Thymus (tissue), 11 donors: ENCODE measurements at regions not wholly inside any gene's neighbourhood (a gene's known extent, or its start where the extent isn't known, plus 50 kb on each side); places are given as distances from the start of the nearest gene placed in this dataset.
A peak's percentile ranks its signal among the peaks of the same experiment; 100 is the strongest.

Experiments
- DNase-seq, 9 donors: peaks; one replicate each; pipeline ENCODE4 v3.0.0-alpha.2; 2013; ENCODE audit warnings: low spot score in 9 of 9, low read depth in 6 of 9, missing footprints in 1 of 9
- H3K27ac ChIP-seq, 2 donors: one replicate each; pipeline ENCODE4 v1.5.1; 2013; ENCODE audit warnings: control low read depth in 1 of 2, low read depth in 1 of 2, low read length in 1 of 2, mild to moderate bottlenecking in 1 of 2, moderate library complexity in 1 of 2
- H3K27me3 ChIP-seq, 2 donors: one replicate each; pipeline ENCODE4 v1.5.1; 2013; ENCODE audit warnings: low read length in 1 of 2; ENCODE audit not compliant: control insufficient read depth in 2 of 2, insufficient read depth in 1 of 2
- H3K36me3 ChIP-seq, 2 donors: one replicate each; pipeline ENCODE4 v1.5.1; 2013; ENCODE audit warnings: low read length in 1 of 2, mild to moderate bottlenecking in 1 of 2, moderate library complexity in 1 of 2; ENCODE audit not compliant: control insufficient read depth in 2 of 2, insufficient read depth in 2 of 2
- H3K4me1 ChIP-seq, 2 donors: one replicate each; pipeline ENCODE4 v1.5.1; 2013; ENCODE audit warnings: low read length in 2 of 2; ENCODE audit not compliant: control insufficient read depth in 2 of 2, insufficient read depth in 2 of 2
- H3K4me3 ChIP-seq, 2 donors: one replicate each; pipeline ENCODE4 v1.5.1; 2013; ENCODE audit warnings: low read length in 2 of 2, control low read depth in 1 of 2, mild to moderate bottlenecking in 1 of 2
- H3K9me3 ChIP-seq, 2 donors: one replicate each; pipeline ENCODE4 v1.5.1; 2013; ENCODE audit warnings: low read length in 1 of 2, mild to moderate bottlenecking in 1 of 2; ENCODE audit not compliant: control insufficient read depth in 2 of 2, insufficient read depth in 1 of 2
- WGBS: extraction: QIAGEN DNeasy Blood & Tissue Kit; methylation state at CpG from one replicate; pipeline ENCODE4 v1.1.7; 2013; 5-methylcytosine and 5-hydroxymethylcytosine counted together
- donor health status: healthy.

DNA sequence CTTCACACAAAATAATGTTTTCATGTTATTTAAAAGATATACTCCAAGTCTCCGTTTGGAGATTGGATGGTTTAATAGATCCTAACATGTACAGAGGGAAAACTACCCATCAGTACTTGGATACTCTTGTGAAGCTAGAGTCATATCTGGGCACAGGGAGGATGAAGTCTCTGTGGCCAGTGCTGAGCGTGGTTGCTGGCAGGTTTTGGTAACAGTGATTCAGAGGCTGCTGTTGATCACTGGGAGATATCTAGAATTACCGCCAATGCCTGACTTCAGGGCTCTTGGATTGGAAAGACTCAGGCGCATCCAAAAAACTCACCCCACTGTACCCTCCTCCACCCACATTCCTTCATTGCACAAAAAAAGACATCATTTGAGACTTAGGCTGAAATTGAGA is 107.2 kb upstream of the PGRMC2 start:
- no peak for DNase-seq
- WGBS, result 97% methylated on average over 4 of the region's 4 CpGs

DNA sequence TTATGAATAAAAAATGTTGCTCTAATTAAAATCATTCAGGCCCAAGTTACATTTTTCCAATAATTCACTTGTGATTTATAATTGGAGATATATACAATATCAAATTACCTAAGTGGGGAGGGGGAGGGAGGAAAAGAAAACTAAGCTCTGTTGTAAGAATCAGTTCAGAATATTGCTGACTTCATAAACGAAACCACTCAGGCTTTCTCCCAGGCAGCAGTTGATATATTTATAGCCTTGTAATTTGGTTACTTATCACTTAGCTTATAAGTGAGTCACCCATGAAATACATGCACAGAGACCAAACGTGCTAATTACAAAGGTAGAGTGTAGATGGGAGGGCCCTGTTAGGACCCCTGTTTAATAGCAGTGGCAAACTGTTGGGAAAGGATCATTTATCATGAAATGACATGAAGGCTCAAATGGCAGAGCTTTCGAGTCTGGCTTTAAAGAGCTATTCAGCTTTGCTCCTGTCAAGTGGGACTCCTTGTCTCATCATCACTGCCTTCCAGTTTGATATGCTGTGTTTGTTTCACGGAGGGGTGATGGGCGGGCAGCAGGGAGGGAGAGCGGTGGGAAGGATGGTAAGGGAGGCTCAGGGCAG is 105.6 kb upstream of the PGRMC2 start:
- H3K27ac ChIP-seq, result peak overlapping the region in 1 of 2 donors; percentile 26
- WGBS, result 73% methylated on average over 6 of the region's 6 CpGs
- H3K4me1 ChIP-seq, result no peaks in the 10 kb centered on the region
- no peaks in the 10 kb centered on the region for H3K9me3 ChIP-seq
- H3K27me3 ChIP-seq, result no peaks in the 10 kb centered on the region
- H3K4me3 ChIP-seq, result no peak overlapping the region
- H3K36me3 ChIP-seq, result no peaks in the 10 kb centered on the region
- no peak for DNase-seq

More for the DNA sequence above, 107.2 kb upstream of the PGRMC2 start:
- H3K27me3 ChIP-seq, result no peaks in the 10 kb centered on the region
- H3K4me1 ChIP-seq, result no peaks in the 10 kb centered on the region
- no peaks in the 10 kb centered on the region for H3K9me3 ChIP-seq
- H3K36me3 ChIP-seq, result no peaks in the 10 kb centered on the region
- no peak overlapping the region for H3K4me3 ChIP-seq
- H3K27ac ChIP-seq, result no peak overlapping the region

DNA sequence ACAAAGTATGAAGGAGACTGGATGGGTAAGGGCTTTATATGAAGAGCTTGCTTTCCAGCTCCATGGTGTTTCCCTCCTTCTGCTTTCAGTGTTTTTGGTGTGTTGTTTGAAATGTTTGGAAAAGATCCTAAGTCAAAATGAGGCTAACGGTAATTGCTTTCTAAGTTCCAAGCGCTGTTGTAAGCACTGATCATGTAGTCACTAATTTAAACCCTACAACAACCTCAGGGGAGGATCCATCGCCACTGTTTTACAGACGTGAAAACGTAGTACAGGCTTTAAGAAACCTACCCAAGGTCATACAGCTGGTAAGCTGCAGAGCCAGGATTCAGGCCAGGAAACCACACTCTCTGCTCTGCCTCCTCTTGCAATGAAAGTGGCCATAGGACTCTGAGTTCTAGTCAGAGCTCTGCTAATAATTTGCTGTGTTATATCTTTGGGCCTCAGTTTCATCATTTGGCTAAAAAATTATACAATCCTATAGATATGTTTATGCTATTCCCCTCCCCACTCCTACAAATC is 102.9 kb upstream of the PGRMC2 start:
- no peaks in the 10 kb centered on the region for H3K27me3 ChIP-seq
- H3K27ac ChIP-seq, result no peak overlapping the region
- no peaks in the 10 kb centered on the region for H3K36me3 ChIP-seq
- H3K9me3 ChIP-seq, result no peaks in the 10 kb centered on the region
- 95% methylated on average over 5 of the region's 5 CpGs for WGBS
- no peak overlapping the region for H3K4me3 ChIP-seq
- H3K4me1 ChIP-seq, result no peaks in the 10 kb centered on the region
- no peak for DNase-seq

DNA sequence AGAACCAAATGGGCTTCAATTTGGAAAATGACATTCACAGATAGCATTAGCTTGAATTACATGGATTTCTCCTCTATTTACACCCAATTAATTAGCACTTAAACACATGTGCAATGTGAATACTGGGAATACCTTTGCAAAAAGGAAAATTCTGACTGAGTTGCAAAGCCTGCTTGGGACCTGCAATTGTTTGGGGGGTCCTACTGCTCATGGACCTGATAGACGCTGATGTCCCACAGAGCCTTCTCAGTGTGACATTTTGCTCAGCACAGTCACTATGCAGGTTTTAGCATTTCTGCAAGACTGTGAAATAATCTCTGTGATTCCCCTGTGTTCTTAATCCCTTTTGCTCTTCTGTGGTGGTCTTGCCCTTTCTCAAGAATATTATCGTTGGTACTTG is 101.2 kb upstream of the PGRMC2 start:
- no peak overlapping the region for H3K4me3 ChIP-seq
- WGBS, result 95% methylated on average over 2 of the region's 2 CpGs
- no peaks in the 10 kb centered on the region for H3K9me3 ChIP-seq
- no peak for DNase-seq
- H3K27me3 ChIP-seq, result no peaks in the 10 kb centered on the region
- H3K4me1 ChIP-seq, result no peaks in the 10 kb centered on the region
- H3K36me3 ChIP-seq, result no peaks in the 10 kb centered on the region
- H3K27ac ChIP-seq, result no peak overlapping the region

DNA sequence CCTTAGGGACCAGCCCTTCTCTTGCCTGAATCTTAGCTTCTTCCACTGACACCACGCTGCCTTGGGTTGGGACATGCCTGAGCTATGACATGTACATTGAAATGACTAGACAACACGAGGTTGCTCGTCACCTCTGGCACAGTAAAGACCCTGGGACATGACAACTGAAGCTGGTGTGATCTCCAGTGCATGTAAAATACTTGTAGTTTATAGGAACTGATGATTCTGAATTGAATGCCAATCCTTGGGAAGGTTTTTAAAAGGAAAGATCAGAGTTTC is 100.7 kb upstream of the PGRMC2 start:
- Histone ChIP-seq H3K9me3 (no peaks in the 10 kb centered on the region), H3K27me3 (no peaks in the 10 kb centered on the region), H3K4me3 (no peak overlapping the region), H3K4me1 (no peaks in the 10 kb centered on the region), H3K27ac (no peak overlapping the region), H3K36me3 (no peaks in the 10 kb centered on the region)
- DNase-seq, result no peak
- 94% methylated on average over 3 of the region's 3 CpGs for WGBS

DNA sequence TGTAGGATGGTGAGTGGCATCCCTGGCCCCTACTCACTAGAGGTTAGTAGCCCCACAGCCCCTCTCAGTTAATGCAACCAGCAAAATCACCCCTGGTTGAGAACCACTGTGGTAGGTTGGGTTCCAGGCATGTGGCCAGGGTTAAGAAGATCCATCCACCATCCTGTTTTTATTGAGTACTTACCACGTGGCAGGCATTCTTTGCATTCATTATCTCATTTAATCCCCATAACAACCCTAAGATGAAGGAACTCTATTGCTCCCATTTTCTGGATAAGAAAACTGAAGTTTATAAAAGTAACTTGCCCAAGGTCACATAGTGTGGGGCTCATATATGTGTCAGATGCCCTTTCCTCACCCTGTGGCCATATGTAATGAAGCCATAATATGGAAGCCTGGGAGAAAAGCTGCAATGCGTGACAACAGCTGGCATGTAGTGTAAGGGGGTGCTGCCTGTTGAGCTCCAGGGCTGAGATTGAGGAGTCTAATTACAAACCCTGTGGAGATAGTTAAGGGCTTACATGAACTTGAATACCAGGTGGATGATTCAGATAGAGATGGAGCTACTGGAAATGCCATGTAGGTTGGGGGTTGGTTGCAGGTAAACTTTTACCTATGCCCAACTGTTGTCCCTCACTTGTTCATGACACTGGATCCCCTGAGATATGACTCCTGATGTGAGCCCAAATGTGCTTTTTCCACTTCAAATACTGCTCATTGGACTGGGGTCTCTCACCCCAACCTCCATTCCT is 100.2 kb upstream of the PGRMC2 start:
- no peak overlapping the region for H3K4me3 ChIP-seq
- H3K9me3 ChIP-seq, result no peaks in the 10 kb centered on the region
- no peaks in the 10 kb centered on the region for H3K36me3 ChIP-seq
- no peak overlapping the region for H3K27ac ChIP-seq
- no peaks in the 10 kb centered on the region for H3K27me3 ChIP-seq
- WGBS, result 94% methylated on average over 2 of the region's 2 CpGs
- no peaks in the 10 kb centered on the region for H3K4me1 ChIP-seq
- no peak for DNase-seq

DNA sequence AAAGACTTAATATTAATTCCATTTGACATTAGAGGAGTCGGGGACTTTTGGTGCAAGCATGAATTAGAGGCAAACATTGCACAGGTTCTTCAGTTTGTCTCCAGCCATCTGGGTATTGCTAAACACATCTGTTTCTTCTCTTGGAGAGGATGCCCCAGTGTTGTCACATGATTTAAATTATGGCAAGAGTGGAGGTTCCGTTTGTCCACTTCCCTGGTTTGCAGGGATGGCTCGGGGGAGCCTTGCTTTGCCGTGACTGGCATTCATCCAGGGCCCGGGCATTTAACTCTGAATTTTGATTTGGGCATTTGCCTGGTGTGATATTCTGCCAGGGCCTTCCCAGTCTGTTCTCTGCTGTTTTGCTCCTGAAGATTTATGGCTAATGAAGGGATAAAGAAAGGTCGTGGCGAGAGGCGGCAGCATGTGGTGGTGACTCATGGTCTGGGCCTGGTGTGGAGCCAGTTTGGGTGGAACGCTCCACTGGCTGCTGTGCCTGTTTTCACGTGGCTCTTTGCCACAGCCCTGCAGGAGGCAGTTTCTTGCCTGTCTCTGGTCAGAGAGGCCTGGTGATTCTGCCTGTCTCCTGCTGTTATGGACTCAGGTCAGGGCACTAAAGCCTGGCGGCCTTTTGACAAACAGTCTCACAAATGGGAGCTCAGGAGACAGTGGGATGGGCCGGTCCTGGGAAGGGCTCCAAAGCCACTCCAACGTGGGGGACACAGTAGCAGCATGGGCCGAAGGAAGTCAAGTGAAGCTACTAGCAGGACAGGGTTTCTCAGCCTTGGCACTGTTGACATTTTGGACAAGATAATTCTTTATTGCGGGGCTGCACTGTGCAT is 99.4 kb upstream of the PGRMC2 start:
- Histone ChIP-seq H3K4me3 (no peak overlapping the region), H3K27ac (no peak overlapping the region), H3K36me3 (no peaks in the 10 kb centered on the region), H3K27me3 (no peaks in the 10 kb centered on the region), H3K9me3 (no peaks in the 10 kb centered on the region), H3K4me1 (no peaks in the 10 kb centered on the region)
- no peak for DNase-seq
- 90% methylated on average over 15 of the region's 15 CpGs for WGBS

DNA sequence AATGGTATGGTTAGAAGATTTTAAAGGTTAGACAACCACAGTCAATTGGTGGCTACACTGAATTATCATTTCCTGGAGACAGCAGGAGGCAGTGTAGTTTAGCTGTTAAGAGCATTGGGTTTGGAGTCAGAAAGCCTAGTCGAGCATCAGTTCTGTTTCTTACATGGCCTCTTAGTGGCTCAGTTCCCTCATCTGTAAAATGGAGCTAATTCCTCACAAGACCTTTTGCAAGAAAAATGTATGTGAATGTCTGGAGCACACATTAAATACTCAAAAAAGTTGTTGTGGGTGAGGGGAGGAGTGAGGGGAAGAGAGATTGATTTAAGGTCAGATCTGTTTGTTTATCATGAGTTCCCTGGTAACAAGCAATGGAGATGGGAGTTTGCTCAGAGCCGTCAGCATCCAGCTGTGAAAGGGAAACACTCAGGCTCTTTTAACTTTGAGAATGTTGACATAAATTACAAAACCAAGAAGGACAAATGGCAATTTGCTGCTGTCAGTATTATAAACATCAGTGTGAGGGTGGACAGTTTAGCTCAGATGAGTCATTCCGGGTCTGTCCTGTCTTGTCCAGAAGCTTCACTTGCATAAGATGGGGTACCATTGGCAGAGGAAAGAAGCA is 98.2 kb upstream of the PGRMC2 start:
- no peak overlapping the region for H3K4me3 ChIP-seq
- H3K36me3 ChIP-seq, result no peaks in the 10 kb centered on the region
- DNase-seq, result no peak
- no peaks in the 10 kb centered on the region for H3K27me3 ChIP-seq
- no peak overlapping the region for H3K27ac ChIP-seq
- no peaks in the 10 kb centered on the region for H3K4me1 ChIP-seq
- 89% methylated on average over 3 of the region's 3 CpGs for WGBS
- no peaks in the 10 kb centered on the region for H3K9me3 ChIP-seq
